ENCODE measurements at regions not wholly inside any gene's neighbourhood (a gene's known extent, or its start where the extent isn't known, plus 50 kb on each side); places are given as distances from the start of the nearest gene placed in this dataset.
A peak's percentile ranks its signal among the peaks of the same experiment; 100 is the strongest.

GRCh38 chr21:27425574-27425973, 458.7 kb upstream of the ADAMTS5 start:
- DNase-seq (ENCODE audit: low read depth, low spot score): no peak
- H3K4me3 ChIP-seq (ENCODE audit: low read depth, low read length): no peak overlapping the region
- TF ChIP-seq CTCF (IDR thresholded peaks at IDR 0.05; ENCODE audit: insufficient read depth, low read length, missing control alignments): no peak
- POLR2A ChIA-PET: interaction anchor here (1.1 kb wide), 1 partner anchor 268 kb away, joined by 4 read pairs; no protein-coding TSS in a partner anchor
- CTCF ChIA-PET: interaction anchor here (0.5 to 1.4 kb wide), 7 partner anchors 15 to 575 kb away, joined by 3 to 4 read pairs (median 3); no protein-coding TSS in a partner anchor

- no peak for DNase-seq (ENCODE audit: low read depth, low spot score)
- ChIA-PET POLR2A (interaction anchor here (0.6 to 1.1 kb wide), 2 partner anchors 39 to 268 kb away, joined by 3 to 4 read pairs; no protein-coding TSS in a partner anchor), CTCF (interaction anchor here (0.6 to 1.4 kb wide), 8 partner anchors 20 to 575 kb away, joined by 3 to 4 read pairs (median 3); no protein-coding TSS in a partner anchor)
- TF ChIP-seq CTCF (IDR thresholded peaks at IDR 0.05; ENCODE audit: insufficient read depth, low read length, missing control alignments): no peak
- no peak overlapping the region for H3K4me3 ChIP-seq (ENCODE audit: low read depth, low read length)
Measured at GRCh38 chr21:27425172-27425571, 458.3 kb upstream of the ADAMTS5 start.

- CTCF ChIA-PET: interaction anchor here (0.6 to 1.4 kb wide), 10 partner anchors 19 to 574 kb away, joined by 3 to 4 read pairs (median 3); no protein-coding TSS in a partner anchor
- POLR2A ChIA-PET: interaction anchor here (0.6 to 1.1 kb wide), 2 partner anchors 38 to 269 kb away, joined by 3 to 4 read pairs; no protein-coding TSS in a partner anchor
Measured at GRCh38 chr21:27424601-27425000, 457.7 kb upstream of the ADAMTS5 start.

GRCh38 chr21:27423906-27424595, 457.2 kb upstream of the ADAMTS5 start:
- no peak overlapping the region for H3K4me3 ChIP-seq (ENCODE audit: low read depth, low read length)
- POLR2A ChIA-PET: interaction anchor here (0.6 to 1.1 kb wide), 2 partner anchors 37 to 269 kb away, joined by 3 to 4 read pairs; no protein-coding TSS in a partner anchor
- CTCF ChIA-PET: interaction anchor here (0.8 to 1.4 kb wide), 7 partner anchors 25 to 573 kb away, joined by 3 to 4 read pairs (median 3); no protein-coding TSS in a partner anchor
- DNase-seq (ENCODE audit: low read depth, low spot score): no peak
- no peak for TF ChIP-seq CTCF (IDR thresholded peaks at IDR 0.05; ENCODE audit: insufficient read depth, low read length, missing control alignments)

More at GRCh38 chr21:27424601-27425000, 457.7 kb upstream of the ADAMTS5 start:
- no peak for DNase-seq (ENCODE audit: low read depth, low spot score)
- no peak for TF ChIP-seq CTCF (IDR thresholded peaks at IDR 0.05; ENCODE audit: insufficient read depth, low read length, missing control alignments)
- no peak overlapping the region for H3K4me3 ChIP-seq (ENCODE audit: low read depth, low read length)

- H3K4me3 ChIP-seq (ENCODE audit: low read depth, low read length): no peak overlapping the region
- no peak for TF ChIP-seq CTCF (IDR thresholded peaks at IDR 0.05; ENCODE audit: insufficient read depth, low read length, missing control alignments)
- ChIA-PET CTCF (no interaction called here), POLR2A (interaction anchor here (0.5 kb wide), 1 partner anchor 322 kb away, joined by 3 read pairs; no protein-coding TSS in a partner anchor)
- peak; percentile 82 for DNase-seq (ENCODE audit: low read depth, low spot score)
Measured at GRCh38 chr21:27423038-27423437, 456.1 kb upstream of the ADAMTS5 start.

- no peak overlapping the region for H3K4me3 ChIP-seq (ENCODE audit: low read depth, low read length)
- no peak for TF ChIP-seq CTCF (IDR thresholded peaks at IDR 0.05; ENCODE audit: insufficient read depth, low read length, missing control alignments)
- POLR2A ChIA-PET: interaction anchor here (0.5 kb wide), 1 partner anchor 321 kb away, joined by 3 read pairs; no protein-coding TSS in a partner anchor
- CTCF ChIA-PET: interaction anchor here (0.6 to 1.0 kb wide), 2 partner anchors 166 to 541 kb away, joined by 3 read pairs; no protein-coding TSS in a partner anchor
- DNase-seq (ENCODE audit: low read depth, low spot score): no peak
Measured at GRCh38 chr21:27422435-27422834, 455.5 kb upstream of the ADAMTS5 start.

Data from AG04449 (cell line).